HCT116 (cell line): ENCODE measurements at regions not wholly inside any gene's neighbourhood (a gene's known extent, or its start where the extent isn't known, plus 50 kb on each side); places are given as distances from the start of the nearest gene placed in this dataset.
A peak's percentile ranks its signal among the peaks of the same experiment; 100 is the strongest.

Source experiments
- ATAC-seq: fragments of 200-7000 bp; cut with Tn5 transposase; 2 replicates; pipeline ENCODE4 v1.9.1; 2020; ENCODE audit warnings: mild to moderate bottlenecking, moderate library complexity
- BruUV-seq: library from RNA; stranded (reverse); fragments of 400-500 nt; replicated peaks from 2 replicates; lab custom pipeline; 2021; lab: Mats Ljungman, UMichigan
- CTCF ChIA-PET: fragments of 300-600 bp; sonication (Branson Sonifier 250); formaldehyde crosslinking; loops from one replicate; lab custom pipeline; 2021; ENCODE audit warnings: antibody characterized with exemption; lab: Charles Lee
- POLR2A ChIA-PET: fragments of 300-600, 350-600 bp; sonication (Branson Sonifier 250); formaldehyde crosslinking; loops from one replicate; lab custom pipeline; 2021; ENCODE audit warnings: antibody characterized with exemption; lab: Charles Lee
- RAD21 ChIA-PET, 2 experiments: fragments of 300-600 bp; sonication (Branson Sonifier 250); formaldehyde crosslinking; loops; one replicate each; lab custom pipeline; 2023; ENCODE audit warnings: low total read pairs in 2 of 2; ENCODE audit not compliant: uncharacterized antibody in 2 of 2, unreplicated experiment in 2 of 2, low non-redundant PET in 1 of 2; lab: Charles Lee
- DNase-seq: peaks from one replicate; pipeline ENCODE4 v3.0.0-alpha.2; 2010; ENCODE audit warnings: low read depth, low spot score
- H2AFZ ChIP-seq: fragments of 200-600 bp; shearing (Covaris generic), sonication (generic); 2 replicates; pipeline ENCODE4 v1.6.1; 2017; ENCODE audit warnings: low read depth, mixed run types, mixed read lengths, antibody characterized with exemption, low read length; ENCODE audit not compliant: poor library complexity, severe bottlenecking
- H3K27ac ChIP-seq: 2 replicates; pipeline ENCODE4 v1.5.1; 2012; ENCODE audit warnings: low read depth, low read length
- H3K27me3 ChIP-seq: fragments of 200-600 bp; sonication (generic); 2 replicates; pipeline ENCODE4 v1.6.1; 2016; ENCODE audit warnings: mixed run types, low read length, mixed read lengths; ENCODE audit not compliant: insufficient read depth
- H3K36me3 ChIP-seq, 2 experiments: fragments of 200-500 bp in 1 of 2; fragments of 200-600 bp in 1 of 2; sonication (Bioruptor generic) in 1 of 2; sonication (generic) in 1 of 2; 2 replicates each; pipeline versions ENCODE4 v1.5.1 to v1.6.1; 2014 to 2016; ENCODE audit warnings: low read length in 2 of 2, inconsistent platforms in 1 of 2, mixed read lengths in 1 of 2, mixed run types in 1 of 2; ENCODE audit not compliant: insufficient read depth in 2 of 2, control insufficient read depth in 1 of 2
- H3K4me1 ChIP-seq, 2 experiments: fragments of 200-600 bp in 1 of 2; sonication (generic) in 1 of 2; 2 replicates each; pipeline versions ENCODE4 v1.5.1 to v1.6.1; 2012 to 2017; ENCODE audit warnings: low read length in 2 of 2, inconsistent platforms in 1 of 2, mild to moderate bottlenecking in 1 of 2, mixed read lengths in 1 of 2, mixed run types in 1 of 2, moderate library complexity in 1 of 2; ENCODE audit not compliant: insufficient read depth in 2 of 2, control insufficient read depth in 1 of 2
- H3K4me2 ChIP-seq: fragments of 200-600 bp; sonication (generic); 2 replicates; pipeline ENCODE4 v1.6.1; 2017; ENCODE audit warnings: mixed run types, low read length, mixed read lengths
- H3K4me3 ChIP-seq, 2 experiments: fragments of 200-600 bp in 1 of 2; sonication (generic) in 1 of 2; replicated peaks in 1 of 2; 2 replicates each; pipeline ENCODE4 v1.5.1; 2011 to 2016; ENCODE audit warnings: low read length in 2 of 2, control low read depth in 1 of 2, low read depth in 1 of 2, mild to moderate bottlenecking in 1 of 2, mixed read lengths in 1 of 2, mixed run types in 1 of 2
- H3K79me2 ChIP-seq: fragments of 200-600 bp; sonication (generic); 2 replicates; pipeline ENCODE4 v1.6.1; 2017; ENCODE audit warnings: mild to moderate bottlenecking, mixed run types, low read length, moderate library complexity, mixed read lengths; ENCODE audit not compliant: insufficient read depth
- H3K9ac ChIP-seq: fragments of 200-600 bp; sonication (generic); 2 replicates; pipeline ENCODE4 v1.6.1; 2016; ENCODE audit warnings: low read length, mixed read lengths
- H3K9me2 ChIP-seq: fragments of 200-600 bp; sonication (generic), shearing (Covaris generic); 2 replicates; pipeline ENCODE4 v1.6.1; 2017; ENCODE audit warnings: mixed run types, mild to moderate bottlenecking, moderate library complexity; ENCODE audit not compliant: insufficient read depth
- H3K9me3 ChIP-seq, 2 experiments: fragments of 200-500 bp in 1 of 2; fragments of 200-600 bp in 1 of 2; sonication (Bioruptor generic) in 1 of 2; sonication (generic) in 1 of 2; 2 replicates each; pipeline ENCODE4 v1.6.1; 2014 to 2017; ENCODE audit warnings: low read length in 2 of 2, mixed read lengths in 2 of 2, inconsistent platforms in 1 of 2, low read depth in 1 of 2, mild to moderate bottlenecking in 1 of 2, mixed run types in 1 of 2, moderate library complexity in 1 of 2; ENCODE audit not compliant: control insufficient read depth in 1 of 2, insufficient read depth in 1 of 2
- H4K20me1 ChIP-seq: fragments of 200-600 bp; sonication (generic), shearing (Covaris generic); 2 replicates; pipeline ENCODE4 v1.6.1; 2017; ENCODE audit warnings: mixed run types, mild to moderate bottlenecking, moderate library complexity; ENCODE audit not compliant: insufficient read depth
- ATF3 ChIP-seq: IDR thresholded peaks from 2 replicates; pipeline ENCODE4 v1.6.1; 2012
- CBX3 ChIP-seq: IDR thresholded peaks from 2 replicates; pipeline ENCODE4 v1.6.1; 2012; ENCODE audit warnings: low read depth
- CEBPB ChIP-seq: IDR thresholded peaks from 2 replicates; pipeline ENCODE4 v1.6.1; 2012; ENCODE audit warnings: low read depth
- CTCF ChIP-seq, 3 experiments: fragments of 200-600 bp in 1 of 3; sonication (generic) in 1 of 3; IDR thresholded peaks in 2 of 3; conservative IDR thresholded peaks in 1 of 3; 2 replicates each; pipeline ENCODE4 v1.5.1; 2012 to 2017; ENCODE audit warnings: low read depth in 2 of 3, low read length in 2 of 3, antibody characterized with exemption in 1 of 3, borderline replicate concordance in 1 of 3, control low read depth in 1 of 3, mild to moderate bottlenecking in 1 of 3, mixed read lengths in 1 of 3, mixed run types in 1 of 3, moderate library complexity in 1 of 3; ENCODE audit not compliant: insufficient read depth in 1 of 3
- EGR1 ChIP-seq: IDR thresholded peaks from 2 replicates; pipeline ENCODE4 v1.6.1; 2012; ENCODE audit warnings: low read depth
- ELF1 ChIP-seq: IDR thresholded peaks from 2 replicates; pipeline ENCODE4 v1.6.1; 2012; ENCODE audit warnings: low read depth, borderline replicate concordance
- EZH2 ChIP-seq: fragments of 200-600 bp; sonication (generic); IDR thresholded peaks from 2 replicates; pipeline ENCODE4 v1.6.1; 2017; ENCODE audit warnings: antibody characterized with exemption, mixed run types
- EZH2phosphoT487 ChIP-seq: fragments of 200-600 bp; IDR thresholded peaks from 2 replicates; pipeline ENCODE4 v1.6.1; 2018; ENCODE audit warnings: antibody characterized with exemption, borderline replicate concordance
- FOSL1 ChIP-seq: IDR thresholded peaks from 2 replicates; pipeline ENCODE4 v1.6.1; 2012; ENCODE audit warnings: low read depth
- JUND ChIP-seq: IDR thresholded peaks from 2 replicates; pipeline ENCODE4 v1.6.1; 2012
- MAX ChIP-seq: IDR thresholded peaks from 2 replicates; pipeline ENCODE4 v1.6.1; 2012
- POLR2AphosphoS5 ChIP-seq: IDR thresholded peaks from 2 replicates; pipeline ENCODE4 v1.6.1; 2011; ENCODE audit warnings: mild to moderate bottlenecking, low read depth, low read length, moderate library complexity
- REST ChIP-seq: IDR thresholded peaks from 2 replicates; pipeline ENCODE4 v1.6.1; 2012; ENCODE audit warnings: low read depth
- SIN3A ChIP-seq: IDR thresholded peaks from 2 replicates; pipeline ENCODE4 v1.6.1; 2012; ENCODE audit warnings: low read depth
- SP1 ChIP-seq: IDR thresholded peaks from 2 replicates; pipeline ENCODE4 v1.6.1; 2012; ENCODE audit warnings: low read depth
- SRF ChIP-seq: IDR thresholded peaks from 2 replicates; pipeline ENCODE4 v1.6.1; 2012; ENCODE audit warnings: low read depth
- TCF7L2 ChIP-seq: IDR thresholded peaks from 2 replicates; pipeline ENCODE4 v1.7.0; 2011; ENCODE audit warnings: borderline replicate concordance, inconsistent platforms; ENCODE audit not compliant: insufficient read depth, insufficient read length; ENCODE audit errors: extremely low read depth
- YY1 ChIP-seq: IDR thresholded peaks from 2 replicates; pipeline ENCODE4 v1.6.1; 2011; ENCODE audit warnings: low read length, low read depth, moderate library complexity, mild to moderate bottlenecking; ENCODE audit not compliant: insufficient replicate concordance; ENCODE audit errors: extremely low read depth
- ZBTB33 ChIP-seq: IDR thresholded peaks from 2 replicates; pipeline ENCODE4 v1.6.1; 2011; ENCODE audit warnings: mild to moderate bottlenecking, low read length, moderate library complexity; ENCODE audit not compliant: insufficient replicate concordance; ENCODE audit errors: extremely low read depth
- ZNF274 ChIP-seq: fragments of 200-500 bp; sonication (Bioruptor generic); IDR thresholded peaks from 2 replicates; pipeline ENCODE4 v1.6.1; 2014; ENCODE audit warnings: mild to moderate bottlenecking, low read depth, low read length, inconsistent platforms
- intact Hi-C: fragments of 100-400 bp; cut with micrococcal nuclease; formaldehyde crosslinking; loops from 2 replicates; pipeline ENCODE4 v1.10.0; 2022

GRCh38 chr13:68369739-68370138 is 1139.6 kb upstream of the PCDH9 start:
- Histone ChIP-seq H3K27ac (no peak overlapping the region), H3K79me2 (no peaks in the 10 kb centered on the region), H3K9me3 (no peaks in the 10 kb centered on the region), H3K9me2 (no peaks in the 10 kb centered on the region), H3K9ac (no peak overlapping the region), H4K20me1 (no peaks in the 10 kb centered on the region), H3K4me1 (no peaks in the 10 kb centered on the region), H3K36me3 (no peaks in the 10 kb centered on the region), H3K4me2 (no peak overlapping the region), H3K27me3 (no peaks in the 10 kb centered on the region), H2AFZ (peak overlapping the region; percentile 0), H3K4me3 (no peak overlapping the region)
- ATAC-seq (peak; percentile 47; the same call in 1 of the 2 replicates), DNase-seq (no peak)
- TF ChIP-seq ATF3 (no peak), FOSL1 (no peak), EZH2phosphoT487 (no peak), REST (no peak), POLR2AphosphoS5 (no peak), ZBTB33 (no peak), CTCF (IDR thresholded peaks at IDR 0.05 in 2 of 3, conservative IDR thresholded peaks at IDR 0.05 in 1 of 3; ENCODE audit: borderline replicate concordance in 1 of 3, insufficient read depth in 1 of 3, low read depth in 2 of 3, low read length in 2 of 3) (no peak), YY1 (no peak), CEBPB (no peak), EGR1 (no peak), ELF1 (no peak), SRF (no peak), SIN3A (no peak), SP1 (no peak), CBX3 (no peak), ZNF274 (no peak), TCF7L2 (no peak), EZH2 (no peak), MAX (no peak), JUND (no peak)
- BruUV-seq: no TSS peak
- RAD21 ChIA-PET: no interaction called here
- CTCF ChIA-PET: no interaction called here
- intact Hi-C loops: no loop called here
- POLR2A ChIA-PET: no interaction called here
